ENCODE measurements at regions not wholly inside any gene's neighbourhood (a gene's known extent, or its start where the extent isn't known, plus 50 kb on each side); places are given as distances from the start of the nearest gene placed in this dataset.

- Mint-ChIP-seq H3K4me1 (ENCODE audit: low read depth) (no peaks in the 10 kb centered on the region), H3K27me3 (ENCODE audit: low read depth) (no peaks in the 10 kb centered on the region), H3K9me3 (no peaks in the 10 kb centered on the region), H3K36me3 (ENCODE audit: low read depth) (no peaks in the 10 kb centered on the region), H3K27ac (no peak overlapping the region), H3K4me3 (no peak overlapping the region)
- DNase-seq (ENCODE audit: low spot score): no peak
Measured at GRCh38 chr1:115215703-115216521, 122.1 kb downstream of the NGF start.

- Mint-ChIP-seq H3K36me3 (ENCODE audit: low read depth) (no peaks in the 10 kb centered on the region), H3K27me3 (ENCODE audit: low read depth) (no peaks in the 10 kb centered on the region), H3K27ac (no peak overlapping the region), H3K4me1 (ENCODE audit: low read depth) (no peaks in the 10 kb centered on the region), H3K4me3 (no peak overlapping the region), H3K9me3 (no peaks in the 10 kb centered on the region)
- DNase-seq (ENCODE audit: low spot score): no peak
Measured at GRCh38 chr1:115215110-115215509, 122.9 kb downstream of the NGF start.

GRCh38 chr1:115214098-115214497 lies 124.0 kb downstream of the NGF start:
- Mint-ChIP-seq H3K27me3 (ENCODE audit: low read depth) (no peaks in the 10 kb centered on the region), H3K4me3 (no peak overlapping the region), H3K27ac (no peak overlapping the region), H3K36me3 (ENCODE audit: low read depth) (no peaks in the 10 kb centered on the region), H3K4me1 (ENCODE audit: low read depth) (no peaks in the 10 kb centered on the region), H3K9me3 (no peaks in the 10 kb centered on the region)
- DNase-seq (ENCODE audit: low spot score): no peak

GRCh38 chr1:115213130-115213529 lies 123.8 kb upstream of the TSPAN2 start:
- no peaks in the 10 kb centered on the region for H3K36me3 Mint-ChIP-seq (ENCODE audit: low read depth)
- no peaks in the 10 kb centered on the region for H3K9me3 Mint-ChIP-seq
- no peaks in the 10 kb centered on the region for H3K27me3 Mint-ChIP-seq (ENCODE audit: low read depth)
- H3K4me3 Mint-ChIP-seq: no peak overlapping the region
- no peaks in the 10 kb centered on the region for H3K4me1 Mint-ChIP-seq (ENCODE audit: low read depth)
- no peak overlapping the region for H3K27ac Mint-ChIP-seq
- no peak for DNase-seq (ENCODE audit: low spot score)

- H3K4me3 Mint-ChIP-seq: no peak overlapping the region
- no peaks in the 10 kb centered on the region for H3K9me3 Mint-ChIP-seq
- no peaks in the 10 kb centered on the region for H3K4me1 Mint-ChIP-seq (ENCODE audit: low read depth)
- H3K27ac Mint-ChIP-seq: no peak overlapping the region
- DNase-seq (ENCODE audit: low spot score): no peak
- no peaks in the 10 kb centered on the region for H3K36me3 Mint-ChIP-seq (ENCODE audit: low read depth)
- no peaks in the 10 kb centered on the region for H3K27me3 Mint-ChIP-seq (ENCODE audit: low read depth)
Measured at GRCh38 chr1:115211071-115211745, 121.9 kb upstream of the TSPAN2 start.

GRCh38 chr1:115210302-115210711 lies 121.0 kb upstream of the TSPAN2 start:
- Mint-ChIP-seq H3K27ac (no peak overlapping the region), H3K36me3 (ENCODE audit: low read depth) (no peaks in the 10 kb centered on the region), H3K27me3 (ENCODE audit: low read depth) (no peaks in the 10 kb centered on the region), H3K4me3 (no peak overlapping the region), H3K9me3 (no peaks in the 10 kb centered on the region), H3K4me1 (ENCODE audit: low read depth) (no peaks in the 10 kb centered on the region)
- no peak for DNase-seq (ENCODE audit: low spot score)

GRCh38 chr1:115204513-115204912 lies 115.2 kb upstream of the TSPAN2 start:
- peaks cover 7% of the 10 kb centered on the region for H3K9me3 Mint-ChIP-seq
- H3K36me3 Mint-ChIP-seq (ENCODE audit: low read depth): no peaks in the 10 kb centered on the region
- no peak overlapping the region for H3K4me3 Mint-ChIP-seq
- H3K27ac Mint-ChIP-seq: no peak overlapping the region
- DNase-seq (ENCODE audit: low spot score): no peak
- H3K4me1 Mint-ChIP-seq (ENCODE audit: low read depth): no peaks in the 10 kb centered on the region
- peaks cover 8% of the 10 kb centered on the region for H3K27me3 Mint-ChIP-seq (ENCODE audit: low read depth)

GRCh38 chr1:115203287-115203686 lies 114.0 kb upstream of the TSPAN2 start:
- no peak overlapping the region for H3K4me3 Mint-ChIP-seq
- no peak overlapping the region for H3K27ac Mint-ChIP-seq
- H3K9me3 Mint-ChIP-seq: peaks cover 7% of the 10 kb centered on the region
- no peaks in the 10 kb centered on the region for H3K4me1 Mint-ChIP-seq (ENCODE audit: low read depth)
- H3K36me3 Mint-ChIP-seq (ENCODE audit: low read depth): no peaks in the 10 kb centered on the region
- H3K27me3 Mint-ChIP-seq (ENCODE audit: low read depth): peaks cover 10% of the 10 kb centered on the region
- no peak for DNase-seq (ENCODE audit: low spot score)

- no peaks in the 10 kb centered on the region for H3K36me3 Mint-ChIP-seq (ENCODE audit: low read depth)
- DNase-seq (ENCODE audit: low spot score): no peak
- H3K9me3 Mint-ChIP-seq: peaks cover 7% of the 10 kb centered on the region
- H3K4me1 Mint-ChIP-seq (ENCODE audit: low read depth): no peaks in the 10 kb centered on the region
- no peak overlapping the region for H3K4me3 Mint-ChIP-seq
- H3K27ac Mint-ChIP-seq: no peak overlapping the region
- peaks cover 13% of the 10 kb centered on the region for H3K27me3 Mint-ChIP-seq (ENCODE audit: low read depth)
Measured at GRCh38 chr1:115201598-115201997, 112.3 kb upstream of the TSPAN2 start.

GRCh38 chr1:115199416-115200132 lies 110.3 kb upstream of the TSPAN2 start:
- H3K36me3 Mint-ChIP-seq (ENCODE audit: low read depth): no peaks in the 10 kb centered on the region
- H3K27ac Mint-ChIP-seq: no peak overlapping the region
- H3K27me3 Mint-ChIP-seq (ENCODE audit: low read depth): peaks cover 13% of the 10 kb centered on the region

GRCh38 chr1:115198938-115199337 lies 109.6 kb upstream of the TSPAN2 start:
- H3K36me3 Mint-ChIP-seq (ENCODE audit: low read depth): no peaks in the 10 kb centered on the region
- no peak for DNase-seq (ENCODE audit: low spot score)
- peaks cover 7% of the 10 kb centered on the region for H3K9me3 Mint-ChIP-seq
- H3K27me3 Mint-ChIP-seq (ENCODE audit: low read depth): peaks cover 11% of the 10 kb centered on the region
- H3K4me1 Mint-ChIP-seq (ENCODE audit: low read depth): no peaks in the 10 kb centered on the region
- no peak overlapping the region for H3K4me3 Mint-ChIP-seq
- no peak overlapping the region for H3K27ac Mint-ChIP-seq

More at GRCh38 chr1:115199416-115200132, 110.3 kb upstream of the TSPAN2 start:
- H3K4me1 Mint-ChIP-seq (ENCODE audit: low read depth): no peaks in the 10 kb centered on the region
- DNase-seq (ENCODE audit: low spot score): no peak
- no peak overlapping the region for H3K4me3 Mint-ChIP-seq
- H3K9me3 Mint-ChIP-seq: peaks cover 7% of the 10 kb centered on the region

GRCh38 chr1:115196296-115196695 lies 107.0 kb upstream of the TSPAN2 start:
- H3K27me3 Mint-ChIP-seq (ENCODE audit: low read depth): peaks cover 12% of the 10 kb centered on the region
- H3K27ac Mint-ChIP-seq: no peak overlapping the region
- H3K9me3 Mint-ChIP-seq: no peaks in the 10 kb centered on the region
- no peak for DNase-seq (ENCODE audit: low spot score)
- H3K4me1 Mint-ChIP-seq (ENCODE audit: low read depth): no peaks in the 10 kb centered on the region
- H3K36me3 Mint-ChIP-seq (ENCODE audit: low read depth): no peaks in the 10 kb centered on the region
- no peak overlapping the region for H3K4me3 Mint-ChIP-seq

- Mint-ChIP-seq H3K9me3 (no peaks in the 10 kb centered on the region), H3K27ac (no peak overlapping the region), H3K4me3 (no peak overlapping the region), H3K27me3 (ENCODE audit: low read depth) (peaks cover 7% of the 10 kb centered on the region), H3K36me3 (ENCODE audit: low read depth) (no peaks in the 10 kb centered on the region), H3K4me1 (ENCODE audit: low read depth) (no peaks in the 10 kb centered on the region)
- DNase-seq (ENCODE audit: low spot score): no peak
Measured at GRCh38 chr1:115194506-115194905, 105.2 kb upstream of the TSPAN2 start.

Data from T-helper 2 cell treated with Interferon-gamma antibody and Interleukin-4, amounts not matched to agents 5 μg/mL and 100 μg/mL, for 36 hours (primary cell).